Naive thymus-derived CD4-positive, alpha-beta T cell (primary cell): ENCODE measurements at regions not wholly inside any gene's neighbourhood (a gene's known extent, or its start where the extent isn't known, plus 50 kb on each side); places are given as distances from the start of the nearest gene placed in this dataset.

ENCODE experiments used
- ATAC-seq: fragments of 150-1000 bp; cut with Tn5 transposase; 2 replicates; pipeline ENCODE4 v1.10.0; 2021; ENCODE audit warnings: mild to moderate bottlenecking, moderate library complexity
- CTCF ChIA-PET: fragments of 350-600 bp; sonication (Branson Sonifier 250); formaldehyde crosslinking; loops from one replicate; lab custom pipeline; 2021; ENCODE audit warnings: antibody characterized with exemption; lab: Charles Lee
- POLR2A ChIA-PET: fragments of 350-600 bp; sonication (Branson Sonifier 250); formaldehyde crosslinking; loops from one replicate; lab custom pipeline; 2021; ENCODE audit warnings: antibody characterized with exemption, inconsistent platforms; lab: Charles Lee
- DNase-seq, 9 donors: peaks; one replicate each; pipeline versions ENCODE4 v3.0.0 to v3.0.0-alpha.2; 2020 to 2022; ENCODE audit warnings: mixed read lengths in 1 of 9
- H3K27ac ChIP-seq: one replicate; pipeline ENCODE4 v1.7.0; 2013; ENCODE audit warnings: mild to moderate bottlenecking, low read depth, low read length, moderate library complexity
- H3K27me3 ChIP-seq, 2 donors: one replicate each; pipeline ENCODE4 v1.7.0; 2013; ENCODE audit warnings: low read length in 2 of 2, mild to moderate bottlenecking in 2 of 2, moderate library complexity in 2 of 2; ENCODE audit not compliant: control insufficient read depth in 2 of 2, insufficient read depth in 2 of 2
- H3K36me3 ChIP-seq, 3 experiments: 1 replicate in 2 of 3; 2 replicates in 1 of 3; pipeline ENCODE4 v1.7.0; 2013; ENCODE audit warnings: low read length in 3 of 3, mild to moderate bottlenecking in 3 of 3, moderate library complexity in 1 of 3; ENCODE audit not compliant: insufficient read depth in 3 of 3, control insufficient read depth in 2 of 3
- H3K4me1 ChIP-seq, 2 donors: one replicate each; pipeline ENCODE4 v1.7.0; 2013; ENCODE audit warnings: low read length in 2 of 2, mild to moderate bottlenecking in 2 of 2, moderate library complexity in 1 of 2; ENCODE audit not compliant: control insufficient read depth in 2 of 2, insufficient read depth in 2 of 2
- H3K4me3 ChIP-seq: 2 replicates; pipeline ENCODE4 v1.7.0; 2013; ENCODE audit warnings: mild to moderate bottlenecking, low read length
- H3K9me3 ChIP-seq, 3 experiments: 1 replicate in 2 of 3; 2 replicates in 1 of 3; pipeline ENCODE4 v1.7.0; 2013; ENCODE audit warnings: low read length in 3 of 3; ENCODE audit not compliant: control insufficient read depth in 2 of 3
- H3K27ac Mint-ChIP-seq, 9 donors: one replicate each; pipeline ENCODE4 v1.8.0; 2020 to 2022; ENCODE audit warnings: mixed read lengths in 9 of 9, mild to moderate bottlenecking in 8 of 9, moderate library complexity in 5 of 9, inconsistent platforms in 2 of 9
- H3K27me3 Mint-ChIP-seq, 5 donors: one replicate each; pipeline ENCODE4 v1.8.0; 2021 to 2022; ENCODE audit warnings: mixed read lengths in 5 of 5, mild to moderate bottlenecking in 1 of 5
- H3K36me3 Mint-ChIP-seq, 5 donors: one replicate each; pipeline ENCODE4 v1.8.0; 2020 to 2022; ENCODE audit warnings: mixed read lengths in 5 of 5, mild to moderate bottlenecking in 3 of 5, inconsistent platforms in 1 of 5
- H3K4me1 Mint-ChIP-seq, 7 donors: one replicate each; pipeline ENCODE4 v1.8.0; 2020 to 2022; ENCODE audit warnings: mixed read lengths in 7 of 7, mild to moderate bottlenecking in 3 of 7, inconsistent platforms in 1 of 7
- H3K4me3 Mint-ChIP-seq, 10 donors: one replicate each; pipeline ENCODE4 v1.8.0; 2020 to 2022; ENCODE audit warnings: mild to moderate bottlenecking in 10 of 10, mixed read lengths in 10 of 10, moderate library complexity in 6 of 10, inconsistent platforms in 2 of 10
- H3K9me3 Mint-ChIP-seq, 11 donors: one replicate each; pipeline ENCODE4 v1.8.0; 2020 to 2022; ENCODE audit warnings: mixed read lengths in 11 of 11, mild to moderate bottlenecking in 4 of 11, inconsistent platforms in 1 of 11, moderate library complexity in 1 of 11
- intact Hi-C, 2 donors: fragments of 100-400 bp; cut with micrococcal nuclease; formaldehyde crosslinking; loops; one replicate each; pipeline ENCODE4 v1.15.1; 2023

DNA sequence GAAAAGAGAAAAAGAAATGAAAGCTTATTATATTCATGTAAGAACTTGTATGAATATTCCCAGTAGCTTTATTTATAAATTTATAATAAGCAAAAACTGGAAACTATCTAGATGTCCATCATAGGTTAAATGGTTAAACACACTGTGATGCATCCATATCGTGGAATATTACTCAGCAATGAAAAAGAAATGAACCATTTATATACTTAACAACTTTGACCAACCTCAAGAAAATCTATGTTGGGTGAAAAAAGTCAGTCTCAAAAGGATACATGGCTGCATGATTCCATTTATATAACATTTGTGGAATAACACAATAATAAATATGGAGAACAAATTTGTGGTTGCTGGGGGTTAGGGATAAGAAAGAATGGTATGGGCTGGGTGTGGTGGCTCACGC lies 713.0 kb upstream of the SGO1 start:
- peaks cover 0 to 58% (median 31%) of the 10 kb centered on the region in 11 donors for H3K9me3 Mint-ChIP-seq
- ChIA-PET POLR2A (no interaction called here), CTCF (no interaction called here)
- intact Hi-C loops = no loop called here
- H3K27ac Mint-ChIP-seq = no peak overlapping the region
- H3K4me1 Mint-ChIP-seq = no peaks in the 10 kb centered on the region
- Histone ChIP-seq H3K9me3 (peaks cover 0 to 4% (median 0%) of the 10 kb centered on the region in 3 experiments), H3K27ac (no peak overlapping the region), H3K4me1 (no peaks in the 10 kb centered on the region), H3K36me3 (no peaks in the 10 kb centered on the region), H3K4me3 (no peak overlapping the region), H3K27me3 (no peaks in the 10 kb centered on the region)
- no peaks in the 10 kb centered on the region for H3K36me3 Mint-ChIP-seq
- H3K4me3 Mint-ChIP-seq = no peak overlapping the region
- ATAC-seq (no peak), DNase-seq (no peak)
- no peaks in the 10 kb centered on the region for H3K27me3 Mint-ChIP-seq

DNA sequence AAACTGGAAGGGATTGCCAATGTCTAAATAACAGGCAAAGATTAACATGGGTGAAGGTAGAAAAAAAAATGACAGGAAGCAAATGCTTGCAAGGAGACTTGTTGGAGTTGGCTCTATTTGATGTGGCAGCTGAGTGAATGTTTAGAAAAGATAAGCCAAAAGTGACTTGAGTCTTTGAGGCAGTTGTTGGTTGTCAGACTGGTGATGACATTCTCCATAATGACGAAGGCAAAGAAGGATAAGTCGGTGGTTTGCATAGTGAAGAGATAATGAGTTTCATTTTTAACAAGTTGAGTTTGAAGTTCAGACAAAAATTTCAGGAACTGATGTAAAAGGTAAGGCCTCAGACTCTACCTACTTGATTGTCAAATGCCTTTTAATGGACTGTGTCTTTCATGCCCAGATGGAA lies 704.1 kb upstream of the SGO1 start:
- peaks cover 4 to 39% (median 11%) of the 10 kb centered on the region in 11 donors for H3K9me3 Mint-ChIP-seq
- H3K36me3 ChIP-seq = no peaks in the 10 kb centered on the region
- no peak overlapping the region for H3K4me3 ChIP-seq
- no peaks in the 10 kb centered on the region for H3K4me1 ChIP-seq
- H3K36me3 Mint-ChIP-seq = peaks cover 0 to 10% (median 0%) of the 10 kb centered on the region in 5 donors
- no peaks in the 10 kb centered on the region for H3K27me3 Mint-ChIP-seq
- no peaks in the 10 kb centered on the region for H3K4me1 Mint-ChIP-seq
- DNase-seq (no peak), ATAC-seq (no peak)
- intact Hi-C loops = no loop called here
- H3K27me3 ChIP-seq = no peaks in the 10 kb centered on the region
- ChIA-PET CTCF (no interaction called here), POLR2A (no interaction called here)
- H3K27ac Mint-ChIP-seq = no peak overlapping the region
- no peaks in the 10 kb centered on the region for H3K9me3 ChIP-seq
- H3K4me3 Mint-ChIP-seq = no peak overlapping the region
- H3K27ac ChIP-seq = no peak overlapping the region

DNA sequence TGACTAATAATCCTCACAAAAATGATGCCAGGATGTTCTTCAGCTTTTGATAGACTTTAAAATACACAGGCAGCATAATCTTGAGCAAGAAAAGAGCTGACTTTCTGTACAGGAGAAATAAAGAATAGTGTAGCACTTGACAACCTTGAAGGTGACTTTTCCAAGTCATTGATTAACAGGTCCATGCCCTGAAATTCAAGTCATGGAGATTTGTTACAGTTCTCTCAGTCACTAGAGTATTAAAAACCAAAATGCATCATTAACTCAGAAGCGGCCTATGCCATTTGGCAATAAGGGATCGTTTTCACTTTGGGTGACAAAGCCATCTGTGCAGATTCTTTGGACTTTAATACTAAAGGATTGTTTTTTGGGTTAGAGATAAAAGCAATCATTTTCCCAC lies 692.7 kb upstream of the SGO1 start:
- no peaks in the 10 kb centered on the region for H3K36me3 Mint-ChIP-seq
- ChIA-PET CTCF (no interaction called here), POLR2A (no interaction called here)
- intact Hi-C loops = no loop called here
- Histone ChIP-seq H3K9me3 (no peaks in the 10 kb centered on the region), H3K4me1 (no peaks in the 10 kb centered on the region), H3K27ac (no peak overlapping the region), H3K4me3 (no peak overlapping the region), H3K36me3 (no peaks in the 10 kb centered on the region), H3K27me3 (no peaks in the 10 kb centered on the region)
- H3K4me1 Mint-ChIP-seq = no peaks in the 10 kb centered on the region
- DNase-seq (no peak), ATAC-seq (no peak)
- peaks cover 3 to 30% (median 18%) of the 10 kb centered on the region in 11 donors for H3K9me3 Mint-ChIP-seq
- no peak overlapping the region for H3K4me3 Mint-ChIP-seq
- no peak overlapping the region for H3K27ac Mint-ChIP-seq
- H3K27me3 Mint-ChIP-seq = no peaks in the 10 kb centered on the region

DNA sequence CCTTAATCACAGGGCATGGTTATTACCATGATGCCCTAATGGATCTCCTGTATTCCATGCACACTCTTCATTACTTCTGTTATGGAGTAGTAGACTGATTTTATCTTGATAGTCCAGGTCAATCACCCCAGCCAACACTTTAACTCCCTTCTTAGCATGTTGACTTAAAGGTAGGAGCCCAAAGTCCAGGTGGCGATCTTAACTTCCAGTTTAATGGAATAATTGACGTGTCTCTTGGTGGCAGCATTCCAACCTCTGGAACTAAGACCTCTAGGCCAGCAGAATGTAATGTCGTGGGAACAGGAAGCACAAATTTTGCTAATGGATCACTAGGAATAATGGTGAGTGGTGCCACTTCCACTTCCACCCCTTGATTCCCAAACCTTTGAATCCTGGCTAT lies 687.2 kb upstream of the SGO1 start:
- intact Hi-C loops = no loop called here
- Histone ChIP-seq H3K27me3 (no peaks in the 10 kb centered on the region), H3K4me1 (no peaks in the 10 kb centered on the region), H3K9me3 (peaks cover 0 to 8% (median 0%) of the 10 kb centered on the region in 3 experiments), H3K4me3 (no peak overlapping the region), H3K36me3 (no peaks in the 10 kb centered on the region), H3K27ac (no peak overlapping the region)
- no peak for DNase-seq
- ChIA-PET POLR2A (no interaction called here), CTCF (no interaction called here)
- ATAC-seq = no peak
- H3K36me3 Mint-ChIP-seq = peaks cover 0 to 4% (median 0%) of the 10 kb centered on the region in 5 donors
- no peak overlapping the region for H3K4me3 Mint-ChIP-seq
- H3K27me3 Mint-ChIP-seq = no peaks in the 10 kb centered on the region
- H3K9me3 Mint-ChIP-seq = peaks cover 3 to 49% (median 21%) of the 10 kb centered on the region in 11 donors
- H3K4me1 Mint-ChIP-seq = no peaks in the 10 kb centered on the region
- H3K27ac Mint-ChIP-seq = no peak overlapping the region

DNA sequence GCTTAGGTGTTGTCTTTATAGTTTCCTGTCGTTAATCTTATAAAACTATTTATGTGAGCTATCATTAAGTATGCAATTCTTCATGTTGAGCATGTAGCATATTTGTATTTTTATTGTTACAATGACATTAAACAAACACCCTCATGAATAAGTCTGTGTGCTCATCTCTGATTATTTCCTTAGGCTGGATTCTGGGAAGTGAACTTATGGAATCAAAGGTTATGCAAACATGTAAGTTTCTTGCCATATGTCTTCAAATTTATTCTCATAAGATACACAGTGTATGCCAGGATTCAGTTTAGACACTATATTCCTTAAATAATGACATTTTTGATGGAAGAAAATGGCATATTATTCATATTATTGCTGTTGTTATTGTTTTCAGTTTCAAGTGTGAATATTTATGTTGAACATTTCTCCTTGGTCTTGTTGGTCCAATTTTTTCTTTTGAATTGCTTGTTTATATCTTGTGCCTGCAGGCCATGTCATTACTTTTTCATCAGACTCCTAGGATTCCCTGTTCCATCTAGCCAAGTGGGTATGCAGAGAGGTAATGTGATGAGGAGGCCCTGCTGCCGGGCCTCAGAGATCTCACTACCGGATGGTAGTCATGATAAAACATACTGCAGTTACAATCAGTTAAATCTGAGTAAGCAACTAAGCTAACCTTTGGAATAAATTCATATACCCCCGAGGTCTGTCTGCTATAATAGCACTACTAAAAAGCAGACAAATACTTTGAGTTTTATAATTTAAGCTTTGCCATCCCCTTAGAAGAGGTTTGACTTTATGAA lies 684.3 kb upstream of the SGO1 start:
- no peak overlapping the region for H3K27ac ChIP-seq
- H3K27me3 ChIP-seq = no peaks in the 10 kb centered on the region
- H3K9me3 Mint-ChIP-seq = peaks cover 5 to 47% (median 13%) of the 10 kb centered on the region in 11 donors
- H3K36me3 ChIP-seq = no peaks in the 10 kb centered on the region
- peaks cover 0 to 8% (median 0%) of the 10 kb centered on the region in 3 experiments for H3K9me3 ChIP-seq
- DNase-seq = no peak
- intact Hi-C loops = no loop called here
- no peak overlapping the region for H3K4me3 ChIP-seq
- no peak overlapping the region for H3K27ac Mint-ChIP-seq
- H3K4me1 ChIP-seq = no peaks in the 10 kb centered on the region
- no peaks in the 10 kb centered on the region for H3K27me3 Mint-ChIP-seq
- ChIA-PET POLR2A (no interaction called here), CTCF (no interaction called here)
- H3K4me1 Mint-ChIP-seq = no peaks in the 10 kb centered on the region
- peaks cover 0 to 4% (median 0%) of the 10 kb centered on the region in 5 donors for H3K36me3 Mint-ChIP-seq
- ATAC-seq = no peak
- H3K4me3 Mint-ChIP-seq = no peak overlapping the region

DNA sequence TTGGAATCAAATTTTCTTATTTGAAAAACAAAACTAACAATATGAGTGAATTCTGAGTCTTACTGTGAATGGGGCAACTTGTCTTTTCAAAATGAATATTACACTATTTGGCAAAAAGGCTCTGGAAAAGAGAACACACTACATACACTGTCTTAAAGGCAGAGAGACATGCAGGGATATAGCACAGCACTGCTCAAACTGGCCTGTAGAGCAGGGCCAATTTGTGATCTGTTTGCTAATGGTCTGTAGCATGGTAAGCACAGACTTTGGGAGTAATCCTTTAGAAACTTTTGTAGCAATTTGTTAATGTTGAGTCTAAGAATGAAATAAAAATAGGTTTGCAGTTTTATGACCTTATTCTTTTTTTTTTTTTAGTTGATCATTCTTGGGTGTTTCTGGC lies 679.8 kb upstream of the SGO1 start:
- H3K4me1 Mint-ChIP-seq = no peaks in the 10 kb centered on the region
- no peak overlapping the region for H3K4me3 Mint-ChIP-seq
- intact Hi-C loops = no loop called here
- Histone ChIP-seq H3K27ac (no peak overlapping the region), H3K4me1 (no peaks in the 10 kb centered on the region), H3K36me3 (no peaks in the 10 kb centered on the region), H3K27me3 (no peaks in the 10 kb centered on the region), H3K4me3 (no peak overlapping the region), H3K9me3 (peaks cover 0 to 5% (median 0%) of the 10 kb centered on the region in 3 experiments)
- CTCF ChIA-PET = no interaction called here
- DNase-seq (no peak), ATAC-seq (no peak)
- peaks cover 8 to 58% (median 21%) of the 10 kb centered on the region in 11 donors for H3K9me3 Mint-ChIP-seq
- H3K27ac Mint-ChIP-seq = no peak overlapping the region
- H3K27me3 Mint-ChIP-seq = no peaks in the 10 kb centered on the region
- peaks cover 0 to 5% (median 0%) of the 10 kb centered on the region in 5 donors for H3K36me3 Mint-ChIP-seq
- POLR2A ChIA-PET = no interaction called here

DNA sequence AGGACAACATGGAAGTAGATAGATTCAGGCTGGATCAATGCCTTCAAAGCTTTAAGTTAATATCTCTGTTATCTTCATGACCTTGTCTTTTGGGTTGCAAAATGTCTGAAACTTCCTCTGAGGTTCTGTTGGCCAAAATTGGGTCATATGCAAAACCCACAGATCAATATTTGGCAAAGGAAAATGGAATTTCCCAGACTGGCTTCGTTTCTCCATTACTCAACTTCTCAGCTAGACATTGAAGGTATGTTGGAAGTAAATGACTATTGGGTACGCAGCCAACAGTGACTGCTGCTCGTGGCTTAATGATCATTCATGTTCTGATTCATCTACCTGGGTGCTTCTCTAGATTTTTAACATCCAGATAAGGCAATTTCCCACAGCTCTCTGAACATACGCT lies 675.4 kb upstream of the SGO1 start:
- Histone ChIP-seq H3K27me3 (no peaks in the 10 kb centered on the region), H3K36me3 (no peaks in the 10 kb centered on the region), H3K4me1 (no peaks in the 10 kb centered on the region), H3K27ac (no peak overlapping the region), H3K9me3 (peaks cover 0 to 5% (median 0%) of the 10 kb centered on the region in 3 experiments), H3K4me3 (no peak overlapping the region)
- ATAC-seq (no peak), DNase-seq (no peak)
- Mint-ChIP-seq H3K36me3 (peaks cover 0 to 5% (median 0%) of the 10 kb centered on the region in 5 donors), H3K4me1 (no peaks in the 10 kb centered on the region), H3K9me3 (peaks cover 11 to 57% (median 27%) of the 10 kb centered on the region in 11 donors), H3K4me3 (no peak overlapping the region), H3K27ac (no peak overlapping the region), H3K27me3 (no peaks in the 10 kb centered on the region)
- intact Hi-C loops = no loop called here
- CTCF ChIA-PET = no interaction called here
- POLR2A ChIA-PET = no interaction called here
